ENCODE measurements at regions not wholly inside any gene's neighbourhood (a gene's known extent, or its start where the extent isn't known, plus 50 kb on each side); places are given as distances from the start of the nearest gene placed in this dataset.

- DNase-seq, result no peak
Measured at GRCh38 chr2:63786471-63786870, 55.2 kb upstream of the UGP2 start.

GRCh38 chr2:63788071-63788470, 53.6 kb upstream of the UGP2 start:
- DNase-seq, result no peak

GRCh38 chr2:63789338-63790020, 52.2 kb upstream of the UGP2 start:
- no peak for DNase-seq

GRCh38 chr2:63790491-63790890, 51.2 kb upstream of the UGP2 start:
- no peak for DNase-seq

GRCh38 chr2:63790906-63791305, 50.8 kb upstream of the UGP2 start:
- DNase-seq, result no peak

DNA sequence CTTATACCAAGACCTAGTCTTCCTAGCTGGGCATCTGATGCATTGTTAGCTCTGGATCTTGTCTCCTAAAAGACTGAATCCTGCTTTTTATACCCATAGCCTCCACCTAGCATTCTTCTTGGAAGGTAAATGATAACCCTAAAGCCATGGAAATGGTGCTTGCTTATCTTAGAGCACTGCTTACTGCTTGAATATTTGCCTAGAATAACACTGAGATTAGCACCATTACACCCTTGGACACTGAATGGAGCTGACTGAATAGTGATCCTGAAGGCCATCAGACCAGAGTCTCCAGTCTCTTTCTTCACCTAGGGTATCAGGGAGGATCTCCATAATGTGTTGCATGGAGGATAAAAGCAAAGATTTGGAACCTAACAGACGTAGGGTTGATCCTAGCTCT, 50.3 kb upstream of the UGP2 start:
- no peak for DNase-seq
